ENCODE measurements at regions not wholly inside any gene's neighbourhood (a gene's known extent, or its start where the extent isn't known, plus 50 kb on each side); places are given as distances from the start of the nearest gene placed in this dataset.

DNA sequence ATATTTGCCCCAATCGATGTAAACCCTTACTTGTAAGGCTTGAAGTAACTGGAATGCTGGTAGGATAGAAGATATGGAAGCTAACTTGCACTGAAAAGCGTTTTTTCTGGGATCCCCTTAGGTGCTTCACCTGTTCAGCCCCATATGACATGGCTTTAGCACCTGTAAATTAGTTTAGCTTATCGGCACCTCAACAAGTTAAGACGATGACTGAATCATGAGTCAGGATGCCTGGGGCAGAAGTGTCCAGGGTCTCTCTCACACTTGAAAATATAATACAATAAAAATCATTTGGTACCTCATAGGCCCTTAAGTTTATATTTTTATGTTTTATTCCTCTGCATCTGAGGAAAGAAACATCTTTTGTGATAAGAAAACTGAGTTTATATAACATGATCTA is 409.2 kb upstream of the LRRC4C start:
- no peak for DNase-seq

DNA sequence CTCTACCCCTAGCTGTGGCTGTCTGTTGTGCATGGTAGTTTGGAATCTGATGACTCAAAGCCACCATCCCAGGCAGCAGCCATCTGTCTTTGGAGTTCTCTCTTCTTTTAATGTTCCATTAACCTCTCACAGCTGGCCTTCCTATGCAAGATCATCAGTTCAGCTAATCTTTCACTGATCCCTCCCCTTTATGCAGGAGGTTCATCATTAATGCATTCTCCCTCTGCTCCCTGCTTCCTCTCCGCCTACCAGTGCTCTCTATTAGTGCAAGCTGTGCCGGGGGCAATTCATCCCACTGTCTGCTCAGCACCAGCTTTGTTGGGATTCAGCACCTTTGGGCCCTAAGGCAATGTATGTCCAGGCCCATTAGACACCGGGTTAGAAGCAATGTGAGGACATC is 413.0 kb upstream of the LRRC4C start:
- DNase-seq: no peak

DNA sequence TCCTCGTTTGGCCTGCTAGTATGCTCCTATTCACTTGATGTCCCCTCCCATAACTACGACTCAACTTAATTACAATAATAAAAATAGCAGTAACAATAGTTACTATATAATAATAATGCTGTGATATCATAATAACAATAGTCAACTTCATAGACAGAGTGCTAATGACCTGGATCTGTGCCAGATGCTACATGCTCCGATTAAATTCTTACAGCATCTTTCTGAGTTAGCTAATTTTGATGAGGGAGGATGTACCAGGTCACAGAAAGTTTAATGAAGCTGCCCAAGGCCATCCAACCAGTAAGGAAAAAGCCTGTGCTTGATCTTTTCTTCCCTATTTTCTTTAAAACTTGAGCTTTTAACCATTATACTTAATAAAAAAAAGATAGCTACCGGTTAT is 413.4 kb upstream of the LRRC4C start:
- no peak for DNase-seq

DNA sequence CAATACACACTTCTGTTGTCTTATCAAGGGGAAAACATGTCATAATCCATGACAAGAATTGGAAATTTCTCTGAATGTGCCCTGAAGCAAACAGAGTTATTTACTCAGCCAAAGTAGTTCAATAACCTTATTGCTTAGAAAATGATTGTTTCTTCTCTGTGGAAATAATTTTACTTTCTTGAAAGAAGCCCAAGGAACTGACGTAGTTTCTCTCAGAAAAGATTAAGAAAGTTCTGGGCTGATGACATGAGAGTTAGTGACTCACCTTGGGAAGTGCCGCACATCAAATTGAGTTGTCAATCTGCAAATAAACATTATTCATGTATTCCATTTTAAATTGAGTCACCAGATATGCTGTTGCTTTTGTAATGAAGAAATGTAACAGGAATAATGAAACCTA is 418.6 kb upstream of the LRRC4C start:
- DNase-seq: no peak

DNA sequence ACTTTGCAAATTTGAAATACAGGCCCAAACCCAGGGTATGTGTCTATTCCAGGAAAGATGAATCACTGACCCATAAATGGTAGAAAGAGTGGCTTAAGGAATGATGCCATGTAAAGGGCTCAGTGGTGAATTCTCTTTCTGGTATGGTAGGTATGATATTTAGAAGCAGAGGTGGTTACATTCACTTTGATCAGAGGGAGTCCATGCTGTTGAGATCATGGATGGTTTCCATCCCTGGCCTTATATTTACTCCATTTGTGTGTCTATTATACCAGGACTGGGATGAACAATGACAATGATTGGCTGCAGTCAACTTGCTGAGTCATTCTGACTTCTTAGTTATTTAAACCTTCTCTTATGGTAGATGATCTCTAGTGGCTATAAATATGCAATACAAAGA is 419.8 kb upstream of the LRRC4C start:
- DNase-seq: no peak

DNA sequence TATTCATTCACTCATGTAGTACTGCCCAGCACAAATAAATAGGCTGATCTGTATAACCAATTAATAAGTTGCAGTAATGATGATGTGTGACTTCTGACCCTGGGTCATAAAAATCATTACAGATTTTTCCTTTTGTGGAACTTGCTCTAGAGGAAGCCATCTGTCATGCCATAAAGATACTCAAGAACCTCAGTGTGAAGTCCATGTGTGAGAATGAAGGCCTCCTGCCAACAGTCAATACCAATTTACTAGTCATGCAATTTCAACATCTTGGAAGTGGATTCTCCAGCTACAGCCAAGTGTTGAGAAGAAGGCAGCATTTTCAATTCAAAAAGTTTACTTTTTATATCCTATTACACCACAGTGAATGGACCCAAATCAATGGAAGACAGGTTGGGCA is 435.6 kb upstream of the LRRC4C start:
- DNase-seq: no peak

DNA sequence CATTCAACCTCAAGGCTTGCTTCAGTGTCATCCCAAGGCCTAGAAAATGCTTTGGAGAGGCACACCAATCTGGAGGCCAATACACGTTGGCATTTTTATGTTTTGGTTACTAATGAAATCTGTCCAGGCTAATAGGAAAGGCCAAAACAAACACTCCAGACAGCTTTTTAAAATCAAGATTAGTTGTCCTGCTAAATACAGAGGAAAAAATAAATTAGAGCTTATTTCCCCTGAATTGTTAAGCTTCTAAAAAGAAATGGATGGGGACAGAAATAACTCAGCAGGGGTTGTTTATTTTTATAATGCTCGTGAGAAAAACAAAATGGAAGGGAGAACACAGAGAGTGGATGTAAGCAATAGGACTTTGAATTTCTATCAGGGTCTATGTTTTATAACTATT is 438.5 kb upstream of the LRRC4C start:
- no peak for DNase-seq

DNA sequence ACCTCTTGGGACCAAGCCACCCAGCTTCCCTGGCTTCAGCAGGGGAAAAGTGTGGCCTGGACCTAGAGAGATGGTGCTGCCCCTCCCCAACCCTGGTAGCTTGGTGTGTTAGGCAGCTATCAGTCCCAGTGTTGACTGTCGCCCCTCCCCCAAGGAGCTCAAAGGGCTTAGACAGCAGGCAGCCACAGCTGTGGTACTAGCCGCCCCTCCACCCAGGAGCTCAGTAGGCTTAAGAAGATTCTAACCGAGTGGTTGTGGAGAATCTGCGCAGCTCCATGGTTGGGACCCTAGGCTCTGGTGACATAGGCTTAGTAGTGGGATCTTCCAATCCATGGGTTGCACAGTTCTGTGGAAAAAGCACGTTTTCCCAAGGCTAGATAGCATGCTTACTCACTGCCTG is 458.4 kb upstream of the LRRC4C start:
- DNase-seq: no peak

DNA sequence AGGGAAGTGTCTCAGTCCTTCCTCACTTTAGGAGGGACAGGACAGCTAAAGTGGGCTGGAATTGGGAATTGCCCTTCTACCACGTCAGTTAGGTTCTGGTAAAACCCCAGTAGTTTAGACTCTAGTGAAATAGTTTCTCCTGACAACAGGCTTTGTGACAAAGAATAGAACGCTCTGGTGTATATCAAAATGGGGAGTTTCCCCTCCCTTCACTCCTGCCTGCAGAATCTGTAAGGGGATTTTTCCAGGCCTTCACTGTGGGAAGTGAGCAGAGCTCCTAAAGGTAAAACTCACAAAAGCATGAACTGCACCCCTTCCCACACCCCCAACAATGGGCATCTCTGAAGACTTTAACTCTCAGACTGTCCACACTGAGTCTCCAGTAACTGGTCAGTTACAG is 460.9 kb upstream of the LRRC4C start:
- DNase-seq: no peak

DNA sequence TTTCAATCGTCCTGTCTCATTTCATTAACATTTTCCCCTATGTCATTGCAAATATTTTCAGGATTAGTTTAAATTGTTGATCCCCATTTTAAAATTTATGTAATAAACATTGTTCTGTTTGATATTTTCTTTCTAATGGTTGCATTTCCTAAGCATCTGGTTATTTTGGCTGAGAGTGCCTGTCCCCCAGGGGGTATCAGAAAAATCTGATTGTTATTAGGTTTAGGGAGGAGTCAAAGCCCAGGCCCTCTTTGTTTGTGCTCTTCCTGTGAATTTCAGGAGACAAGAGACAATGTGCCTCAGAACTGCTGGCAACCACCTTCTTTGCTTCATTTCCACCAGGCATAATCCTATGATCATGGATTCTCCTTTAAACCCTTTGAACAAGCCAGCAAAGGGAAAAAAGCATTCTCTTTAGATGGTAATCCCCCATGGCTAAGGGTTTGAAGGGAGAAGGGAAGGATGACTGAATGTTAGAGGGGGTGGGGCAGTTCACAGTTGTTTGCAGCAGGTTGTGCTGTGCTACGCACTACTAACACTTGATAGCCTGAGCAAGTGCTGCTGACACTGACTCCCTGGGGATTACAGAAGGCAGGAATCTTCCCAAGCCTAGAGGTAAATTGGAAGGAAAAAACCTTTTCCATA is 462.4 kb upstream of the LRRC4C start:
- DNase-seq: no peak

DNA sequence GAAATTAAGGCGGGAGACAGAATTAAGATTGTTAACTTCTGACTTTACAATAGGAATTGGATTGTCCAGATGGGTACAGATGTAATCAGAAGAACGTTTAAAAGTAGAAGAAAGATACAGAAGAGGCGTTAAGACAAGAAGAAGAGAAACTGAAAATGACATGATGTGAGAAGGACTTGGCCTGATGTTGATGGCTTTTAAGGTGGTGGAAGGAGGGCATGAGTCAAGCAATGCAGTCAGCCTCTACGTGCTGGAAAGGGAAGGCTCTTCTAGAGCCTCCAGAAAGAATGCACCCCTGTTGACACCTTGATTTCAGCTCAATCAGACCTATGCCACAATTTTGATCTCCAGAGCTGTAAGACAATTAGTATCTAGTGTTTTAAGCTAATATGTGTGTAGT is 466.9 kb upstream of the LRRC4C start:
- no peak for DNase-seq

DNA sequence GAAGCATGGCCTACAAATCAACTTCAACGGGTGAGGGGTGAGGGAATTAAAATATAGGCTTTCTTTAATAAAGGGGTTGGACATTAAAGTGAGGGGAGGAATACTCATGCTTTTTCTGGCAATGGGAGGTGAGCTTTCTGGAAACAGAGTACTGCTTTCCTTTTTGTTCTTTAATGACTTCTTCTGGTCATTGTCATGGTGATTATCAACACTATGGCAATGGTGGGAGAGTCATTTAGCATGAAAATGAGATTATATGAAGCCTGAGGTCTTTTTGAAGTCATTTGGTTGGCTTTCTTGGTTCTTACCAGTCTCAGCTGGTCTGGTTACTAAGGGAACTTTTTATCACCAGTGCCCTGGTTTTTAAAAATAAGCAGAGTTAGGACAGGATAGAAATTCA is 475.8 kb upstream of the LRRC4C start:
- DNase-seq: no peak

DNA sequence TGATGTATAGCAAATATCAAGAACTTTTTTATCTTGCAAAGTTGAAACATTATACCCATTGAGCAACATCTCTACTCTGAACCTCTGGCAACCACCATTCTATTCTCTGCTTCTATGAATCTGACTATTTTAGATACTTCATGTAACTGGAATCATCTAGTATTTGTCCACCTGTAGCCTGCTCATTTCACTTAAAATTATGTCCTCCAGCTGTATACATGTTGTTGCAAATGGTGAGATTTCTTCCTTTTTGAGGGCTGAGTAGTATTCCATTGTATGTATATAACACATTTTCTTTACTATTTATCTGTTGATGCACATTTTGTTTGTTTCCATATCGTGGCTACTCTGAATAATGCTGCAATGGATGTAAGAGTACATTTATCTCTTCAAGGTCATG is 476.3 kb upstream of the LRRC4C start:
- DNase-seq: no peak

DNA sequence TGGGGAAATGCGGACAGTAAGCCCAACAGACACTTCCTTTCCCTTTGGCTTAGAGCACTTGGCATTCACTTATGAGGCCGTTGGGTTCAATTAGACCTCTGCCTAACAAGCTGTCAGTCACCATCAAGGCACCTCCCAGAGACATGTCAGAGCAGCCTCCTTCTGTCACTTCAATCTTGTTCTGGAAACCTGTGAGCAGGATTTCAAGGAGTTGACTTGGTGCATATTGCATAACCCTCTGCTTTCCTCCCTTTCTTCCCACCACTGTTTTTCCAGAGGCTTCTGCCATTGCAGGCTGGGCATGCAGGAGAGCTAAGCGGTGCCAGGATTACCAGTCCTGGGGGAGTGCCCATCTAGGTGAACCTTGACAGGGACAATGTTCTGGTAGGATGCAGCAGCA is 484.2 kb upstream of the LRRC4C start:
- DNase-seq: no peak

DNA sequence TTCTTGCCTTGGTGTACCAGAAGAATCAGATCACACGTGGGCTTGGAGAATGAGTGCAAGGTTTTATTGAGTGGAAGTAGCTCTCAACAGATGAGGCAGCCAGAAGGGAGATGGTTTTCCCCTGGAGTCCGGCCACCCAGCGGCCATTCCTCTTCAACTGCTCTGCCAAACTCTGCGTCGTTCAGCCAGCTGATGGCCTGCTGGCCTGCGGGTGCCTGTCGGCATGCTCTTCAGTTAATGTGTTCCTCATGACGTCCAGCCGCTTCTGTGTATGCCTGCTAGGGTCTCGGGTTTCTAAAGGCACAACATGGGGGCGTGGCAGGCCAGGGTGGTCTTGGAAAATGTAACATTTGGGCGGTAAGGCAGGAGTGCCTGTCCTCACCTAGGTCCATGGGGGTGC is 487.9 kb upstream of the LRRC4C start:
- DNase-seq: no peak

DNA sequence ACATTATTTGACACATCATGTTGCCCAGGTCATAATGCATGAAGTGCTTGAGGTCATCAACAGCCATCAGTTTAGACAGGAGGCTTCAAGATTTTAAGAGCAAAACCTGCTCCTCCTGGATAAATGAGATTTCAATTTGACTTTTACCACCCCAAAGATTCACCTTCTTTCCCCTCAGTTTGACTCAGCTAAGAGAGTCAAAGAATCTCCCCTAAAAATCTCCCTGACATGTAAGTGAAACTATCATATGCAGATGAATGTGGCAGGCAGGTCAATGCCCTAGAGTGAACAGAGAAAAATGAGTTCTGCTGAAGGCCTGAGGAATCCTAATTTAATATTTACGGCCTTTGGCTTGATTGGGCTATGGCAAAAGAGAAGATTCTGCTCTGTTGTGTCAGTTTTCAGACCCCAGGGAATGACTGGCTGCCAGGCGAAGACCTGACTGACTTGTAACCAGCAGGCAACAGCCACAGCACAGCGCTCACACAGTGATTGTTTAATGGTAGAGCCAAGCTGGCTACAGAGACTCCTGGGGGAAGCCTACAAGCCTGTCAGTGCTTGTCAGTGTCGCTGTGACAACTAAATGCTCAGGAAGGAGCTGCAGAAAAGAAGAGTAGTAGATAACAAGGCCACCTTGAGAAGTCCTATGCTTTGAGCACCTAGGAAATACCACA is 491.2 kb upstream of the LRRC4C start:
- no peak for DNase-seq

DNA sequence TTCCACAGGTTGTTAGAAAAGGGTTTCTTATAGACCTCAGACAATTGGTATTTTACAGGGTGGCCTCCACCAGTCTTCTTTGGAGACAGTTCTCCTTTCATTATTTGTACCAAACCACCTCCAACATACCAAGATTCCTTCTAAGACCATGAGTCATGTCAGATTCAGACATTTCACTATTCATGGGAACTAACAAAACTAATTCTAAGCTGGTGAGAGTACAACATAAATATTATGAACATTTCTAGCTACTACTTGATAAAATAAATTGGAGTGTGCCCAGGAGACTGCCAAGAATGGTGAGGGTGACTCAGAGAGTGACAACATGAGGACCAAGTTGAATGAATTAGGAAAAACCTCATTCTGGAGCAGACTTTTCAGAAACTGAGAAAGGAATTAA is 494.6 kb upstream of the LRRC4C start:
- no peak for DNase-seq

DNA sequence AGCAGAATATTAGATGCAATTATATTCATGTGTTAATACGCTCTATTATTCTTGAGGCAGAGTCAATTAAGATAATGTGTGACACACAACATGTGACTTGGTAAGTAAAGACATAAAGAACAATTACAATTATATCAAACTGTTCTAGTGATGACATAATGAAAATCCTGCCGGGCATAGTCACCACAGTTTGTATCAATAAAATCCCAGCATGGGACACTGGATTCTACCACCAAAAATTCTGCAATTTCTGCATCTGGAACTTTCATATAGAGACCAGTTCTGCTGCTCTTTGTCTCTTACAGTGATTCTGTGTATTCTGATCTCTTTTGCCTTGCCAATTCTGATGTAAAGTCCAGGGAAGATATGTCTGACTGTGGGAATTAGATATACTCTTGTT is 495.6 kb upstream of the LRRC4C start:
- no peak for DNase-seq

DNA sequence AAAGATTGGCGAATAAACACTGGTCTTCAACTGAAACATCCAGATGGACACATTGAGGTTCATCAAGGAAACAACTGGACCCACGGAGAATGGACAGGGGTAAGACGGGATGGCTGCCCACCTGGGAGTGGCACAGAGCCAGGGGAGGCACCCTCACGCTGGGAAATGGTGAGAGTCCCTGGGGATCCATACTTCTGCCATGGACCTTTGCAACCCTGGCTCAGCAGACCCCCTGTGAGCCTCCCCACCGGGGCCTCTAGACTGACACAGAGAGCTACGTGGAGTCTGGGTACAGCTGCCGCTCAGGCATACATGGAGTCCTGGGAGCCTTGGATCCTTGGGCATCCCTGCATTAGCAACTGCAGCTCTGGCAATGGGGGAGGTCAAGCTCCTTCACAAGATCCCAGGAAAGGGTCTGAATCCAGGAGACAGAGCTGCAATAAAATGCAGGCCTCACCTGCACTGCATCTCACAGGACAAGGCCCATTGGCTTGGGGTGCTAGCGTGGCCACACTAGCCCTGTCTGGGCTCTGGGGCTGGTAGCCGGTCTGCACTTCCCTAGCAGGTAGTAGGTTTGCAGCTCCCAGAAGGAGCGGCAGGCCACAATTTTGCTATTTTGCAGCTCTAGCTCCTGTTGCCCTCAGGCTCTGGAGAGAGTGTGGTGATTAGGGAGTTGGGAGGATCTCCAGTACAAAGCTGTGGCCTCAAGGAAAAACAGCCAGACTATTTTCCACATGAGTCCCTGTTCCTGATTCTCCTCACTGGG is 496.4 kb upstream of the LRRC4C start:
- no peak for DNase-seq

DNA sequence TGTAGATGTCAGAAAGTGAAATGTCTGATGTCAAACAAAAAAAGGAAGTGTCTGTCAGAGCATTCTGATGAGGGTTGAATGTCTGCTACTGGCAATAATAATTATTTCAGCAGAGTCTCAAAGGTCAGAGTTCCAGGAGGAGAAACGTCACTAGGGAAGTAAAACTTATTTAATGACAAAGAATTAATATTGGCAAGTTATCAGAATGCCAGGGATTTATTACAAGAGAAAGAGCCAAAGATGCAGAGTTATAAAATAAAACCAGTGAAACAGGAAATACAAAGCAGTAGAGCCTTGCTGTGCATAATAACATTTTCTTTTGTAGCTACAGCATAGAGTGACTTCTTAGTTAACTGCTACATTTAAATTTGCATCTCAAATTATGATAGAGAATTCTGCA is 504.0 kb upstream of the LRRC4C start:
- DNase-seq: no peak

DNA sequence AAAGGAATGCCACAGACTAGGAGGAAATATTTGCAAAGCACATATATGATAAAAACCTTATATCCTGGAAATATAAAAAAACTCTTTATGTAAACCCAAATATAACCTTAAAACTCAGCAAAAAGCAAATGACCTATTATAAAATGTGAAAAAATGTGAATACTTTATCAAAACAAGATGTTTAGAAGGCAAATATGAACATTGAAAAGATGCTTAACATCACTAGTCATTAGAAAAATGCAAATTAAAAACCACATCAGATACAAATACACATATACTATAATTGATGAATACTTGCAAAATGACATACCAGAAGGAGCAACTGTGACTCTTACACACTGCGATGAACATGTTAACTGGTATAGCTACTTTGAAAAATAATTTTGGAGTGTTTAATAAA is 511.2 kb upstream of the LRRC4C start:
- DNase-seq: no peak

DNA sequence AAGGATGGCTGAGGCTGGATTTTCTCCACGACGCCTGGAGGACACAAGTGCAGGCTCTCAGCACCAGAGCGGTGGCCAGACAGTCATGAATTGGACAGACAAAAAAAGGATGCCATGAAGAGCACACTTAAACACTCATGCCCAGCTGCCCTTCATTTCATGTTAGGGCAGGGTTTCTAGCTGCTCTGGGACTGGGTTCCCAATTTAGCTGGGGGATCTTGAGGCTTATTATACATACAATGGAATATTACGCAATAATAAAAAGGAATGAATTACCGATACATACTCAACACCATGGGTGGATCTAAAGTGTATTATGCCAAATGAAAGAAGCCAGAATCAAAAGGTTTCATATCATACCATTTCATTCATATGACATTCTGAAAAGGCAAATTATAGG is 512.1 kb upstream of the LRRC4C start:
- no peak for DNase-seq

DNA sequence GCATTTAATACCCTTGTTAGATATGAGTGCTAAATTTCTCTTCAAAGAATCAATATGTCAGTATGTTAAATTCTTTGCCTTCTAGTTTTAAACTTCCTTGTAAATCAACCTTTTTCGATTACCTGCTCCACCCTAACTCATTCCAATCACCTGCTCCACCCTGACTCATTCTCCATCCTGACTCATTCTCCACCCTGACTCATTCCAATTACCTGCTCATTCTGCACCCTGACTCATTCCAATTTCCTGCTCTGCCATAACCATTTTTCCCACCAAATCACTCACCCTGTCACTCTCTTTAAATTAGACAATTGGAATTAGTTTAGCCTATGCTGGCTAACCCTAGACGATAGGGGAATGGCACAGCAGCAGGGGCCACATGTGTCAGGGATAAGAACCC is 519.5 kb upstream of the LRRC4C start:
- DNase-seq: no peak

DNA sequence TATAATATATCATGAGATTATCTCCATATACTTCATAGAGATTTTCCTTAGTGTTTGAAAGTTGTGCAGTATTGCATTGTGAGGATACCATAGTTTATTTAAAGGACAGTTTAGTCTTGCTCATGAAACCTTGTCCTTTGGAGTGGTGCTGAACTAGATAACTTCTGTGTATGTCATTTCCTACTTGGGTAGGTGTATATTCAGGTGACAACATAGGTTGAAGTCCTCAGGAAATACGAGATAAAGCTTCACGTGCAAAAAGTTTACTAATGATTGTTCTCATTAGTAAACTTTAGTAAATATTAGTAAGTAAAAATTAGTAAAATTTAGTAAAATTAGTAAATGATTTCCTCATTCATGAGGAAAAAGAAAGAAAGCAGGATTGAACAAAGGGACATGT is 521.3 kb upstream of the LRRC4C start:
- DNase-seq: no peak

Measured in T-helper 1 cell (primary cell).